ENCODE measurements at regions not wholly inside any gene's neighbourhood (a gene's known extent, or its start where the extent isn't known, plus 50 kb on each side); places are given as distances from the start of the nearest gene placed in this dataset.

GRCh38 chr12:62003701-62004100, 256.5 kb upstream of the USP15 start:
- POLR2A ChIA-PET, result no interaction called here
- intact Hi-C loops (cut with micrococcal nuclease), result no loop called here
- CTCF ChIA-PET, result interaction anchor here (2.2 kb wide), 1 partner anchor 10 kb away, joined by 7 read pairs; no protein-coding TSS in a partner anchor
- Histone ChIP-seq H3K4me2 (ENCODE audit: low read length) (no peak overlapping the region), H3K4me1 (ENCODE audit: control insufficient read depth in 1 of 2, insufficient read depth in 2 of 2, low read length in 2 of 2) (no peaks in the 10 kb centered on the region), H3K4me3 (replicated peaks in 1 of 2; ENCODE audit: low read depth in 1 of 2, low read length in 2 of 2) (no peak overlapping the region), H3K27ac (ENCODE audit: low read depth, low read length) (no peak overlapping the region), H2AFZ (ENCODE audit: low read depth, low read length, poor library complexity, severe bottlenecking) (no peak overlapping the region), H4K20me1 (ENCODE audit: insufficient read depth) (no peaks in the 10 kb centered on the region), H3K9me3 (ENCODE audit: control insufficient read depth in 1 of 2, insufficient read depth in 1 of 2, low read depth in 1 of 2, low read length in 2 of 2) (no peaks in the 10 kb centered on the region), H3K79me2 (ENCODE audit: insufficient read depth, low read length) (no peaks in the 10 kb centered on the region), H3K27me3 (ENCODE audit: insufficient read depth, low read length) (no peaks in the 10 kb centered on the region), H3K36me3 (ENCODE audit: control insufficient read depth in 1 of 2, insufficient read depth in 2 of 2, low read length in 2 of 2) (no peaks in the 10 kb centered on the region), H3K9ac (ENCODE audit: low read length) (no peak overlapping the region), H3K9me2 (ENCODE audit: insufficient read depth) (no peaks in the 10 kb centered on the region)
- no peak for TF ChIP-seq EZH2phosphoT487 (IDR thresholded peaks at IDR 0.05; ENCODE audit: borderline replicate concordance)
- TF ChIP-seq ZBTB33 (IDR thresholded peaks at IDR 0.05; ENCODE audit: extremely low read depth, insufficient replicate concordance, low read length), result no peak
- TF ChIP-seq ZFX (IDR thresholded peaks at IDR 0.05), result no peak
- BruUV-seq (replicated peaks), result no TSS peak
- no peak for DNase-seq (ENCODE audit: low read depth, low spot score)
- ATAC-seq, result no peak
- RAD21 ChIA-PET (ENCODE audit: low non-redundant PET in 1 of 2, low total read pairs in 2 of 2, uncharacterized antibody in 2 of 2, unreplicated experiment in 2 of 2), result no interaction called here

GRCh38 chr12:62005615-62006014, 254.6 kb upstream of the USP15 start:
- BruUV-seq (replicated peaks), result no TSS peak
- intact Hi-C loops (cut with micrococcal nuclease), result no loop called here
- H3K4me2 ChIP-seq (ENCODE audit: low read length), result no peak overlapping the region
- TF ChIP-seq ELF1 (IDR thresholded peaks at IDR 0.05; ENCODE audit: borderline replicate concordance, low read depth), result no peak
- TF ChIP-seq ZFX (IDR thresholded peaks at IDR 0.05), result no peak
- no peak for TF ChIP-seq TCF7L2 (IDR thresholded peaks at IDR 0.05; ENCODE audit: borderline replicate concordance, extremely low read depth, insufficient read depth, insufficient read length)
- TF ChIP-seq YY1 (IDR thresholded peaks at IDR 0.05; ENCODE audit: extremely low read depth, insufficient replicate concordance, low read depth, low read length), result no peak
- no peak for TF ChIP-seq POLR2A (IDR thresholded peaks at IDR 0.05; ENCODE audit: borderline replicate concordance, extremely low read depth, insufficient read depth, insufficient read length)
- no peak for TF ChIP-seq MAX (IDR thresholded peaks at IDR 0.05)
- no peak for TF ChIP-seq CBX3 (IDR thresholded peaks at IDR 0.05; ENCODE audit: low read depth)
- TF ChIP-seq EGR1 (IDR thresholded peaks at IDR 0.05; ENCODE audit: low read depth), result no peak
- no peak for TF ChIP-seq REST (IDR thresholded peaks at IDR 0.05; ENCODE audit: low read depth)
- no peak for TF ChIP-seq JUND (IDR thresholded peaks at IDR 0.05)
- no peak for TF ChIP-seq POLR2AphosphoS5 (IDR thresholded peaks at IDR 0.05; ENCODE audit: low read depth, low read length)
- TF ChIP-seq ZBTB33 (IDR thresholded peaks at IDR 0.05; ENCODE audit: extremely low read depth, insufficient replicate concordance, low read length), result no peak

More at GRCh38 chr12:62005615-62006014, 254.6 kb upstream of the USP15 start:
- H3K79me2 ChIP-seq (ENCODE audit: insufficient read depth, low read length), result no peaks in the 10 kb centered on the region
- no peaks in the 10 kb centered on the region for H3K9me2 ChIP-seq (ENCODE audit: insufficient read depth)
- DNase-seq (ENCODE audit: low read depth, low spot score) (no peak), ATAC-seq (no peak)
- H3K9me3 ChIP-seq (ENCODE audit: control insufficient read depth in 1 of 2, insufficient read depth in 1 of 2, low read depth in 1 of 2, low read length in 2 of 2), result no peaks in the 10 kb centered on the region
- H3K9ac ChIP-seq (ENCODE audit: low read length), result no peak overlapping the region
- H4K20me1 ChIP-seq (ENCODE audit: insufficient read depth), result no peaks in the 10 kb centered on the region
- RAD21 ChIA-PET (ENCODE audit: low non-redundant PET in 1 of 2, low total read pairs in 2 of 2, uncharacterized antibody in 2 of 2, unreplicated experiment in 2 of 2), result no interaction called here
- no peaks in the 10 kb centered on the region for H3K27me3 ChIP-seq (ENCODE audit: insufficient read depth, low read length)
- no peaks in the 10 kb centered on the region for H3K36me3 ChIP-seq (ENCODE audit: control insufficient read depth in 1 of 2, insufficient read depth in 2 of 2, low read length in 2 of 2)
- no peak overlapping the region for H3K27ac ChIP-seq (ENCODE audit: low read depth, low read length)
- H3K4me3 ChIP-seq (replicated peaks in 1 of 2; ENCODE audit: low read depth in 1 of 2, low read length in 2 of 2), result no peak overlapping the region
- no peak overlapping the region for H2AFZ ChIP-seq (ENCODE audit: low read depth, low read length, poor library complexity, severe bottlenecking)
- POLR2A ChIA-PET, result no interaction called here
- CTCF ChIA-PET, result interaction anchor here (0.6 to 2.2 kb wide), 6 partner anchors 9 to 30 kb away, joined by 3 to 7 read pairs (median 3); no protein-coding TSS in a partner anchor
- no peaks in the 10 kb centered on the region for H3K4me1 ChIP-seq (ENCODE audit: control insufficient read depth in 1 of 2, insufficient read depth in 2 of 2, low read length in 2 of 2)
